ENCODE measurements at regions not wholly inside any gene's neighbourhood (a gene's known extent, or its start where the extent isn't known, plus 50 kb on each side); places are given as distances from the start of the nearest gene placed in this dataset.
A peak's percentile ranks its signal among the peaks of the same experiment; 100 is the strongest.

DNA sequence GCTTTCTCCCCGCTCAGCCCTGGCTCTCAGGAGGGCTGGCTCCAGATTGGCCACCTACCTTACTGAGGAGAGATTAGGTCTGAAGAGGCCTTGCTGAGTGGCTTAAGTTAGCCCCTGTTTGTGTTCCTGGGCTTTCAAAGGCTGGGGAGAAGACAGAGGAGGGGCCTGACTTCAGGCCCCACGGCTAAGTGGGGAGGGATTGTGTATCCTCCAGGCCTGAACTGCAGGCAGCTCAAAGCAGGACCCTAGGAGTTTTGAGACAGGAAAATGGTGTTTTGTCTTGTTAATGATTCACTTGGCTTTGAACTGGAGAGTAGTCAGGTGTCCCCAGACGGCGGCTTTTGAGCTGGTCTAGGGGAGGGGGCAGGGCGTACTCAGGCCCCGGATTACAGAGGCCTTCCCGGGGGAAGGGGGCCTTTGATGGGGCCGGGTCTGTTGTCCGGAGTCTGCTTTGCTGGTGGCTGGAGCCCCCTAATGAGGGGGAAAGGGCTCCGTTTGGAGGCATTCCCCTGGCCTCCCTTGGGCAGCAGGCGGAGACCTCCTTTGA, 162.0 kb upstream of the SMIM23 start (continued):
- TF ChIP-seq CTBP2 (IDR thresholded peaks at IDR 0.05; ENCODE audit: borderline replicate concordance, insufficient read depth, insufficient read length, low read length) (peak; percentile 66), SIX5 (IDR thresholded peaks at IDR 0.05; ENCODE audit: low read depth, low read length) (no peak), MAX (IDR thresholded peaks at IDR 0.05) (0 out of 2 replicates have a peak, but pooled peaks have one; percentile 5)

Data from H1 (cell line).